OCI-LY7 (cell line): ENCODE measurements at regions not wholly inside any gene's neighbourhood (a gene's known extent, or its start where the extent isn't known, plus 50 kb on each side); places are given as distances from the start of the nearest gene placed in this dataset.
"Not testable (repeated sequence)": the region's sequence is repeated elsewhere in the genome, so short reads cannot be mapped to it uniquely, and the experiment has no call there.

ENCODE experiments used
- CTCF ChIP-seq: fragments of 200-600 bp; sonication (generic); conservative IDR thresholded peaks from 2 replicates; pipeline ENCODE4 v1.5.1; 2014; ENCODE audit warnings: mild to moderate bottlenecking, antibody characterized with exemption, low read length, moderate library complexity, mixed read lengths
- EZH2phosphoT487 ChIP-seq: fragments of 200-600 bp; sonication (generic); IDR thresholded peaks from 2 replicates; pipeline ENCODE4 v1.6.1; 2018; ENCODE audit warnings: low read depth, borderline replicate concordance, mild to moderate bottlenecking, mixed run types, antibody characterized with exemption, low read length, moderate library complexity, mixed read lengths

- not testable (repeated sequence) for TF ChIP-seq CTCF, EZH2phosphoT487
Measured at GRCh38 chrX:63160340-63160739, 190.8 kb downstream of the SPIN4 start.
